HepG2 (cell line): ENCODE measurements at regions not wholly inside any gene's neighbourhood (a gene's known extent, or its start where the extent isn't known, plus 50 kb on each side); places are given as distances from the start of the nearest gene placed in this dataset.
A peak's percentile ranks its signal among the peaks of the same experiment; 100 is the strongest.

ENCODE experiments used
- ATAC-seq: fragments of 200-7000 bp; cut with Tn5 transposase; 3 replicates; pipeline ENCODE4 v1.9.1; 2020; ENCODE audit warnings: mild to moderate bottlenecking, moderate library complexity
- BruUV-seq: library from RNA; stranded (reverse); fragments of 400-500 nt; replicated peaks from 2 replicates; lab custom pipeline; 2021; lab: Mats Ljungman, UMichigan
- CTCF ChIA-PET: fragments of 300-600 bp; formaldehyde crosslinking; extraction: SDS; loops from one replicate; lab custom pipeline; 2021; ENCODE audit warnings: low total read pairs, inconsistent platforms, low intra/inter-chr PET ratio; lab: Yijun Ruan, JAX
- POLR2A ChIA-PET: fragments of 350-600 bp; sonication (Branson Sonifier 250); formaldehyde crosslinking; loops from one replicate; lab custom pipeline; 2020; ENCODE audit warnings: antibody characterized with exemption, inconsistent platforms; lab: Yijun Ruan, JAX
- DNase-seq: peaks from one replicate; pipeline ENCODE4 v3.0.0-alpha.2; 2015; ENCODE audit warnings: low spot score
- FAIRE-seq: peaks from 3 replicates; lab custom pipeline; 2011; peaks lifted over from hg19 to GRCh38; lab: Jason Lieb, UNC
- H2AFZ ChIP-seq: one replicate; pipeline ENCODE4 v1.6.1; 2011; ENCODE audit warnings: low read length, inconsistent platforms
- H3K27ac ChIP-seq: fragments of 300-600 bp; 3 replicates; pipeline ENCODE4 v1.8.0; 2011; ENCODE audit warnings: mixed run types, mild to moderate bottlenecking, mixed read lengths, low read length, inconsistent platforms; ENCODE audit not compliant: insufficient read depth; ENCODE audit errors: extremely low read length
- H3K27me3 ChIP-seq, 2 experiments: fragments of 200-600 bp in 1 of 2; 2 replicates in 1 of 2; 3 replicates in 1 of 2; pipeline versions ENCODE4 v1.6.0 to v1.8.0; 2011; ENCODE audit warnings: low read length in 2 of 2, mild to moderate bottlenecking in 2 of 2, moderate library complexity in 2 of 2, inconsistent platforms in 1 of 2; ENCODE audit not compliant: insufficient read depth in 2 of 2, control insufficient read depth in 1 of 2
- H3K36me3 ChIP-seq, 2 experiments: fragments of 200-600 bp in 1 of 2; replicated peaks in 1 of 2; 2 replicates in 1 of 2; 3 replicates in 1 of 2; pipeline versions ENCODE4 v1.5.1 to v1.8.0; 2011; ENCODE audit warnings: low read length in 2 of 2, inconsistent platforms in 1 of 2; ENCODE audit not compliant: insufficient read depth in 2 of 2, control insufficient read depth in 1 of 2
- H3K4me1 ChIP-seq: 2 replicates; pipeline ENCODE4 v1.5.1; 2012; ENCODE audit warnings: low read length, inconsistent platforms; ENCODE audit not compliant: insufficient read depth
- H3K4me2 ChIP-seq: 2 replicates; pipeline ENCODE4 v1.6.0; 2011; ENCODE audit warnings: low read depth, low read length, inconsistent platforms
- H3K4me3 ChIP-seq, 3 experiments: fragments of 200-600 bp in 1 of 3; sonication (generic), shearing (Covaris generic) in 1 of 3; replicated peaks in 1 of 3; 2 replicates each; pipeline ENCODE4 v1.5.1; 2011 to 2016; ENCODE audit warnings: low read length in 3 of 3, inconsistent platforms in 2 of 3, low read depth in 2 of 3, mild to moderate bottlenecking in 2 of 3, control low read depth in 1 of 3, mixed read lengths in 1 of 3; ENCODE audit not compliant: insufficient read depth in 1 of 3
- H3K79me2 ChIP-seq: one replicate; pipeline ENCODE4 v1.6.1; 2011; ENCODE audit warnings: low read length, inconsistent platforms; ENCODE audit not compliant: insufficient read depth
- H3K9ac ChIP-seq: 2 replicates; pipeline ENCODE4 v1.6.0; 2011; ENCODE audit warnings: mild to moderate bottlenecking, low read depth, low read length, inconsistent platforms; ENCODE audit not compliant: insufficient read depth
- H3K9me3 ChIP-seq: 2 replicates; pipeline ENCODE4 v1.5.1; 2012; ENCODE audit warnings: mild to moderate bottlenecking, low read length
- H4K20me1 ChIP-seq: 2 replicates; pipeline ENCODE4 v1.6.0; 2011; ENCODE audit warnings: inconsistent platforms, mild to moderate bottlenecking, low read length, moderate library complexity; ENCODE audit not compliant: insufficient read depth
- CENPBD1 ChIP-seq: sonication (generic); formaldehyde crosslinking; IDR thresholded peaks from 2 replicates; pipeline ENCODE4 v1.8.0; 2022; ENCODE audit warnings: missing genetic modification reagents, low read depth, mild to moderate bottlenecking, borderline replicate concordance
- DPF2 ChIP-seq: sonication (generic); formaldehyde crosslinking; IDR thresholded peaks from 2 replicates; pipeline ENCODE4 v1.4.0; 2020; ENCODE audit warnings: mild to moderate bottlenecking, low read depth, missing genetic modification reagents, borderline replicate concordance
- FOXP1 ChIP-seq, 2 experiments: fragments of 450-650 bp in 1 of 2; IDR thresholded peaks; 2 replicates each; pipeline ENCODE4 v1.6.1; 2017 to 2018; ENCODE audit warnings: antibody characterized with exemption in 1 of 2
- LCORL ChIP-seq, 2 experiments: fragments of 450-650 bp in 1 of 2; sonication (generic) in 1 of 2; formaldehyde crosslinking in 1 of 2; IDR thresholded peaks; 2 replicates each; pipeline versions ENCODE4 v1.5.0 to v1.6.1; 2017 to 2020; ENCODE audit warnings: antibody characterized with exemption in 1 of 2, missing genetic modification reagents in 1 of 2
- MAFF ChIP-seq: IDR thresholded peaks from 2 replicates; pipeline ENCODE4 v1.6.1; 2011; ENCODE audit warnings: low read depth, low read length, improper control_type of control experiment
- MAFK ChIP-seq, 2 experiments: IDR thresholded peaks in 1 of 2; conservative IDR thresholded peaks in 1 of 2; 2 replicates each; pipeline ENCODE4 v1.6.1; 2011; ENCODE audit warnings: improper control_type of control experiment in 2 of 2, low read length in 2 of 2
- MTF1 ChIP-seq: sonication (generic); formaldehyde crosslinking; IDR thresholded peaks from 2 replicates; pipeline ENCODE4 v1.5.0; 2020; ENCODE audit warnings: missing genetic modification reagents
- NFIC ChIP-seq: IDR thresholded peaks from 2 replicates; pipeline ENCODE4 v1.6.1; 2012; ENCODE audit warnings: mild to moderate bottlenecking, low read length, inconsistent platforms
- PAWR ChIP-seq: sonication (generic); formaldehyde crosslinking; IDR thresholded peaks from 2 replicates; pipeline ENCODE4 v1.4.0; 2020; ENCODE audit warnings: missing genetic modification reagents, mild to moderate bottlenecking, borderline replicate concordance
- RARA ChIP-seq: IDR thresholded peaks from 2 replicates; pipeline ENCODE4 v1.6.1; 2016; ENCODE audit warnings: missing genetic modification reagents, missing compliant biosample characterization
- SRF ChIP-seq: IDR thresholded peaks from 2 replicates; pipeline ENCODE4 v1.6.1; 2011; ENCODE audit warnings: mild to moderate bottlenecking, low read depth, low read length, moderate library complexity
- SRY ChIP-seq: sonication (generic); formaldehyde crosslinking; IDR thresholded peaks from 2 replicates; pipeline ENCODE4 v1.8.0; 2022; ENCODE audit warnings: mild to moderate bottlenecking, missing genetic modification reagents
- ZNF383 ChIP-seq: sonication (generic); formaldehyde crosslinking; IDR thresholded peaks from 2 replicates; pipeline ENCODE4 v1.4.0; 2020; ENCODE audit warnings: missing genetic modification reagents, mild to moderate bottlenecking, borderline replicate concordance
- ZNF446 ChIP-seq: sonication (generic); formaldehyde crosslinking; IDR thresholded peaks from 2 replicates; pipeline ENCODE4 v1.5.0; 2020; ENCODE audit warnings: mild to moderate bottlenecking, missing genetic modification reagents
- ZNF543 ChIP-seq: sonication (generic); formaldehyde crosslinking; IDR thresholded peaks from 2 replicates; pipeline ENCODE4 v1.4.0; 2020; ENCODE audit warnings: mild to moderate bottlenecking, missing genetic modification reagents
- ZNF552 ChIP-seq: sonication (generic); formaldehyde crosslinking; IDR thresholded peaks from 2 replicates; pipeline ENCODE4 v1.9.0; 2022; ENCODE audit warnings: missing genetic modification reagents, mild to moderate bottlenecking, borderline replicate concordance
- ZNF607 ChIP-seq: sonication (generic); formaldehyde crosslinking; IDR thresholded peaks from 2 replicates; pipeline ENCODE4 v1.5.1; 2020; ENCODE audit warnings: missing genetic modification reagents, mild to moderate bottlenecking, borderline replicate concordance
- ZSCAN20 ChIP-seq: sonication (generic); formaldehyde crosslinking; IDR thresholded peaks from 2 replicates; pipeline ENCODE4 v1.4.0; 2020; ENCODE audit warnings: missing genetic modification reagents, mild to moderate bottlenecking, borderline replicate concordance
- WGBS: methylation state at CpG from one replicate; pipeline ENCODE4 v1.1.6; 2017; ENCODE audit warnings: low lambda C conversion rate; 5-methylcytosine and 5-hydroxymethylcytosine counted together
- in situ Hi-C: cut with HindIII; loops from 2 replicates; pipeline ENCODE4 v1.10.0; 2017; ENCODE audit warnings: low pct_unique_long_range_greater_than_20kb; ENCODE audit not compliant: extremely low pct_ligation_motif_present
- intact Hi-C: fragments of 100-400 bp; cut with micrococcal nuclease; formaldehyde crosslinking; loops from one replicate; pipeline ENCODE4 v1.10.0; 2022; ENCODE audit not compliant: unreplicated experiment
- TF ChIP-seq, protein P1 (sequence below): sonication (generic); formaldehyde crosslinking; IDR thresholded peaks from 2 replicates; pipeline ENCODE4 v1.9.0; 2021; ENCODE audit warnings: missing genetic modification reagents, mild to moderate bottlenecking, borderline replicate concordance

GRCh38 chr13:69331245-69331644 is 776.4 kb upstream of the ATXN8OS start:
- intact Hi-C loops, result no loop called here

DNA sequence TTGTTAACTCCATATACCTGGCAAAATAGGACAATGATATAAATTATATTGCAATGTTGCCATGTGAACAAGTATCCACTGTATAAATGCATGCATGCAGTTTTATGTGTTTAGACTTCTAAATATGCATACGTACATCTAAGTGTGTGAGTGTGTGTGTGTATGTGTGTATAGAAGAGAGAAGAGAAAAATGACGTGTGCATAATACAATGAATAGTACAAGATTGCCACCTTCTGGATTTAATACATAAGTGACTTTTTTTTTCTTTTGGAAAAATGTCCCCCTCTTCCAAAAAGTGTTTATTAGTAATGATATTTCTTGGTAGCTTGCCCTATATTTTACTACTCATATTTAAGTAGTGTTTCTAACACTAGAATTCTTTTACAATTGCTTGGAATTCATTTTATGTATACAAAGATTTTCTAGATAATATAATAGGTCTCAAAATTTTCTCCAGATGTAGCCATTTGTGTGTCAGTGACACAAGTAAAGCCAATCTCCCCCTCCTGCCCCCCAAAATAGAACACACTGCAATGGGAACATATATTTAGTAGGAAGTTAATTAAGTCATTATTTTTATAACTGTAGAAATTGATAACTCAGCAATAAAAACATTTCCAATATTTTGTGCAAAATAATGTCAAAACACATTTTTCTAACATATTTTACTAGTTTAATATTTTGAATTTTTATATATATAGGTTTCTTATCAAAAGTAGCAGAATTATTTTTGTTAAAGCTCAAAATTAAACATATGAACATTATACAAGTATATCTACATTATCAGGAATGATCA is 783.3 kb upstream of the ATXN8OS start:
- no peak overlapping the region for H3K27ac ChIP-seq
- DNase-seq (peak; percentile 3), FAIRE-seq (no peak), ATAC-seq (no peak)
- no peak overlapping the region for H3K9ac ChIP-seq
- H3K79me2 ChIP-seq, result no peaks in the 10 kb centered on the region
- no peak overlapping the region for H2AFZ ChIP-seq
- CTCF ChIA-PET, result no interaction called here
- no peaks in the 10 kb centered on the region for H3K9me3 ChIP-seq
- POLR2A ChIA-PET, result no interaction called here
- no peak overlapping the region for H3K4me2 ChIP-seq
- no peaks in the 10 kb centered on the region for H3K27me3 ChIP-seq
- no peak overlapping the region for H3K4me3 ChIP-seq
- in situ Hi-C loops, result no loop called here
- WGBS, result 3% methylated on average over 2 of the region's 2 CpGs
- H4K20me1 ChIP-seq, result no peaks in the 10 kb centered on the region
- H3K36me3 ChIP-seq, result no peaks in the 10 kb centered on the region
- BruUV-seq, result no TSS peak
- no peaks in the 10 kb centered on the region for H3K4me1 ChIP-seq
- intact Hi-C loops, result loop anchor here (2.0 to 10.0 kb wide), 3 partner anchors 509 to 1587 kb away; no protein-coding TSS in a partner anchor
- TF ChIP-seq FOXP1 (IDR thresholded peaks at IDR 0.05) (no peak), FOXP1 (CRISPR knock-in tag; IDR thresholded peaks at IDR 0.05) (no peak), LCORL (IDR thresholded peaks at IDR 0.05) (no peak), LCORL (CRISPR knock-in tag; IDR thresholded peaks at IDR 0.05) (no peak), ZNF607 (CRISPR knock-in tag) (no peak), MAFF (peak; percentile 70; the same call in 1 of the 2 replicates), ZNF383 (CRISPR knock-in tag) (no peak), NFIC (no peak), SRF (no peak), MAFK (conservative IDR thresholded peaks at IDR 0.05 in 1 of 2, IDR thresholded peaks at IDR 0.05 in 1 of 2; ENCODE audit: low read length in 2 of 2) (peak; percentile 34 to 90; a peak in 2 of 4 replicates), ZSCAN20 (CRISPR knock-in tag) (no peak), RARA (CRISPR knock-in tag) (no peak), SRY (CRISPR knock-in tag) (no peak), CENPBD1 (CRISPR knock-in tag) (no peak), MTF1 (CRISPR knock-in tag) (no peak)
- TF ChIP-seq, protein P1, sequence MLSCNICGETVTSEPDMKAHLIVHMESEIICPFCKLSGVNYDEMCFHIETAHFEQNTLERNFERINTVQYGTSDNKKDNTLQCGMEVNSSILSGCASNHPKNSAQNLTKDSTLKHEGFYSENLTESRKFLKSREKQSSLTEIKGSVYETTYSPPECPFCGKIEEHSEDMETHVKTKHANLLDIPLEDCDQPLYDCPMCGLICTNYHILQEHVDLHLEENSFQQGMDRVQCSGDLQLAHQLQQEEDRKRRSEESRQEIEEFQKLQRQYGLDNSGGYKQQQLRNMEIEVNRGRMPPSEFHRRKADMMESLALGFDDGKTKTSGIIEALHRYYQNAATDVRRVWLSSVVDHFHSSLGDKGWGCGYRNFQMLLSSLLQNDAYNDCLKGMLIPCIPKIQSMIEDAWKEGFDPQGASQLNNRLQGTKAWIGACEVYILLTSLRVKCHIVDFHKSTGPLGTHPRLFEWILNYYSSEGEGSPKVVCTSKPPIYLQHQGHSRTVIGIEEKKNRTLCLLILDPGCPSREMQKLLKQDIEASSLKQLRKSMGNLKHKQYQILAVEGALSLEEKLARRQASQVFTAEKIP, result no peak

More at GRCh38 chr13:69331245-69331644, 776.4 kb upstream of the ATXN8OS start:
- Histone ChIP-seq H3K9me3 (no peaks in the 10 kb centered on the region), H2AFZ (no peak overlapping the region), H3K79me2 (no peaks in the 10 kb centered on the region), H3K9ac (no peak overlapping the region), H3K4me3 (no peak overlapping the region), H3K4me1 (no peaks in the 10 kb centered on the region), H4K20me1 (no peaks in the 10 kb centered on the region), H3K4me2 (no peak overlapping the region), H3K36me3 (no peaks in the 10 kb centered on the region), H3K27ac (no peak overlapping the region), H3K27me3 (no peaks in the 10 kb centered on the region)
- ChIA-PET POLR2A (no interaction called here), CTCF (no interaction called here)
- TF ChIP-seq DPF2 (CRISPR knock-in tag) (no peak), PAWR (no peak), ZNF552 (no peak), ZNF446 (no peak), ZNF543 (CRISPR knock-in tag) (no peak)
- WGBS, result 1% methylated on average over 3 of the region's 3 CpGs
- no peak for ATAC-seq
- in situ Hi-C loops, result no loop called here
- no peak for FAIRE-seq
- BruUV-seq, result no TSS peak
- DNase-seq, result no peak
